SHP77 treated with DMSO at 0.1 percent for 48 hours (cell line): ENCODE measurements at regions not wholly inside any gene's neighbourhood (a gene's known extent, or its start where the extent isn't known, plus 50 kb on each side); places are given as distances from the start of the nearest gene placed in this dataset.
"Not testable (repeated sequence)": the region's sequence is repeated elsewhere in the genome, so short reads cannot be mapped to it uniquely, and the experiment has no call there.

Experiments used
- DNase-seq: peaks from one replicate; lab custom pipeline; 2025; lab: John Stamatoyannopoulos, UW

DNA sequence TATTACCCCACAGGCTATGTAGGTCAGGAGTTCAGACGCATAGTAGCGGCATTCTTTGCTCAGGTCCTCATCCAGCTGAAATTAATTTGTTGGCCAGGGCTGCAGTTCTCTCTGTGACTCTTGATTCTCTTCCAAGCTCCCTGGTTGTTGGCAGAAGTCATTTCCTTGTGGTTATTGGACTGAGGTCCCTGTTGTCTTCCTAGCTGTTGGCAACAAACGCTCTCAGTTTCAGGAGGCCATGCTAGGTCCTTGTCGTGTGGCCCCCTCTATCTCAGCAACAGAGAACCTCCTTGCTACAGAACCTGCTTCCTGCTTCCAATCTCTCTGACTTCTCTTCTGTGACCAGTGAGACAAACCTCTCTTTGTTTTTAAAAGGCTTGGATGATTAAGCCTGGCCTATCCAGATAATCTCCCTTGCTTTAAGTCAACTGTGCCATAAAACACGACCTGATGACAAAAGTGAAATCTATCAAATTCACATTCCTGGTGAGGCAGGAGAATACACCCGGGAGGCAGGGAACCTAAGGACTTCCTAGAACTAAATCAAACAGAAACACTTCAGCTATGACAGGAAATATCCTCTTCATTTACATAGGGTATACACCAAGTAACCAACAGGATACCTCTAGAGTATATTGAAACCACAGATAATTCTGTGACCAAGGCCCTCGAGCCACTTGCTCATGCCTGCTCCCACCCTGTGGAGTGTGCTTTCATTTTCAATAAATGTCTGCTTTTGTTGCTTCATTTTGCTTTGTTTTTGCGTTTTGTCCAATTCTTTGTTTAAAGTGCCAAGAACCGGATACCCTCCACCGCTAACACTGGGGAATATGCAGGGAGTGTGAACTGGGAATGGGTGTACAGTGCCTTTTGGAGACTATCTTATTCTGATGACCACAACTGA lies 196.0 kb downstream of the BTBD3 start:
- no peak for DNase-seq

DNA sequence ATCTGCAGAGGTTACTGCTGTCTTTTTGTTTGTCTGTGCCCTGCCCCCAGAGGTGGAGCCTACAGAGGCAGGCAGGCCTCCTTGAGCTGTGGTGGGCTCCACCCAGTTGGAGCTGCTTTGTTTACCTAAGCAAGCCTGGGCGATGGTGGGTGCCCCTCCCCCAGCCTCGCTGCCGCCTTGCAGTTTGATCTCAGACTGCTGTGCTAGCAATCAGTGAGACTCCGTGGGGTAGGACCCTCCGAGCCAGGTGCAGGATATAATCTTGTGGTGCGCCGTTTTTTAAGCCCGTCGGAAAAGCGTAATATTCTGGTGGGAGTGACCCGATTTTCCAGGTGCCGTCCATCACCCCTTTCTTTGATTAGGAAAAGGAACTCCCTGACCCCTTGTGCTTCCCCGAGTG lies 211.4 kb downstream of the BTBD3 start:
- DNase-seq: not testable (repeated sequence)

DNA sequence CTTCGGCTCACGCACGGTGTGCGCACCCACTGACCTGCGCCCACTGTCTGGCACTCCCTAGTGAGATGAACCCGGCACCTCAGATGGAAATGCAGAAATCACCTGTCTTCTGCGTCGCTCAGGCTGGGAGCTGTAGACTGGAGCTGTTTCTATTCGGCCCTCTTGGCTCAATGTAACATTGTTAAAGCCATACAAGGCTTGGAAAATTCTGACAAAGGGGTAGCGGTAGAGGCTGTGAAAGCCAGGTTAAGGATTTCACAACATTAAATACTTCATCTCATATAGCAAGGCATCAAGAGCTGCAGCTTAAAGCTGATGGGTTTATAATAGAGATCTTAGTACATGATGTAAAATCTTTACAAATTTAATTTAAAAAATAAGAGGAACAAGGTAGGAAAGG lies 211.8 kb downstream of the BTBD3 start:
- not testable (repeated sequence) for DNase-seq

- no peak for DNase-seq
These were observed 213.1 kb downstream of the BTBD3 start for GRCh38 chr20:12130781-12131180.

DNA sequence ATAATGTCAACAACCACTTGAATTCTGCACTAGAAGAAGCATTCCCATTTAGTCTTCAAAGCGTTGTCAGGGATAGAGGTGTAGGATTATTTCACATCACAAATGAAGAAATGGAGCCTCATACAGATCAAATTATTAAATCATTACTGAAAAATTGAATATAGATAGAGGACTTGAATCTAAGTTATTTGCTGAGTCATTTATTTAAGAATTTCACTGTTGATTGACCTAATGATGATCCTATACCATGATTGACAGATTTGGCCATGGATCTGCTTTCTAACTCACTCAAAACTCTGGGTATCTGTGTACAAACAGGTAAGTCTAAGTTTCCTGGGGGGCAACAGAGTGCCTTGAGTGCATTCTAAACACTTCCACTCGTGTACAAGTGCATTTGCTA lies 215.9 kb downstream of the BTBD3 start:
- DNase-seq: no peak

- DNase-seq: not testable (repeated sequence)
These were observed 228.3 kb downstream of the BTBD3 start for GRCh38 chr20:12145951-12146350.

GRCh38 chr20:12152996-12153395 lies 235.3 kb downstream of the BTBD3 start:
- DNase-seq: no peak

GRCh38 chr20:12153628-12154027 lies 235.9 kb downstream of the BTBD3 start:
- peak; percentile 92 for DNase-seq

GRCh38 chr20:12156252-12156651 lies 238.6 kb downstream of the BTBD3 start:
- DNase-seq: no peak

- DNase-seq: no peak
These were observed 241.6 kb downstream of the BTBD3 start for GRCh38 chr20:12159261-12159660.

DNA sequence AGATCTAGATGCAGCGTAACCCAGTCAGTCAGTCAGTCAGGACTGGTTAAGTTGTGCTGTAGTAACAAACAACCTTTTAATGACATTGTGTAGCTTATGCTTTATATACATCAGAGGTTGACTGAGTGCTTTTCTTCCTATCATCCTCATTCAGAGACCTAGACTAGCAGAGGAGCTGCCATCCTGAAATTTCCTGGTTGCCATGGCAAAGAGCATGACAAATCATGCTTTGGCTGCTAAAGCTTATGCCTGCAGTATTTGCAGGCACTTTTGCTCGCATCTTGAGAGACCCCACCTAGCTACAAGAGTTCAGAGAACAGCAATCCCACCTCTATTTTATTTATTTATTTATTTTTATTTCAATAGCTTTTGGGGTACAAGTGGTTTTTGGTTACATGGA lies 244.0 kb downstream of the BTBD3 start:
- DNase-seq: no peak

DNA sequence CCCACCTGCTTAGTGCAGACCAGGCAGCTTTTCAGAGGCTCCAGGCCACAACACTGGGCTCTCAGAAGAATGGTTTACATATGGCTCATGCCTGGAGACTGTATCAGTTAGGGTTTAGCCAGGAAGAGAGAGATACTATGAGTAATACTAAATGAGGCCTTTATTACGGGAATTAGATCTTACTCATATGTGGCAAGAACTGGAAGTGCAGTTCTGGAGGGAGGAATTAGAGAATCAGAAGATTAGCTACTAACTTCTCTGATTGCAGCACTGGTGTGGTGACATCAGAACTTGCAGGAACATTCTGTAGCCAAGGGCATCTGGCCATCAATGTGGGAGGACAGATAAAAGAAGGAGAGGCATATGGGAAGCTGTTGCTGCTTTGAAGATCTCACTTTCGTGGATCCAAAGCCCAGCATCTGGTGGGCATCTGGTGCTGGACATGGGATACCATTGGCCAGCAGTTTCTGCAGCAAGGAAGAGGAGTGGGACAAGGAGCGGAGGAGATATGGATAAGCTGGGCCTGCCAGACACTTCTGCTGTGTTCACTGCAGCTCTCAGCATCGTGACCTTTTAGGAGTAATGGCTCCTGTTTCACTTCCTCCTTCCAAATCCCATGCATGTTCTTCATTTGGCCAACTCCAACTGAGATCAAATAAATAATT lies 248.5 kb downstream of the BTBD3 start:
- no peak for DNase-seq

DNA sequence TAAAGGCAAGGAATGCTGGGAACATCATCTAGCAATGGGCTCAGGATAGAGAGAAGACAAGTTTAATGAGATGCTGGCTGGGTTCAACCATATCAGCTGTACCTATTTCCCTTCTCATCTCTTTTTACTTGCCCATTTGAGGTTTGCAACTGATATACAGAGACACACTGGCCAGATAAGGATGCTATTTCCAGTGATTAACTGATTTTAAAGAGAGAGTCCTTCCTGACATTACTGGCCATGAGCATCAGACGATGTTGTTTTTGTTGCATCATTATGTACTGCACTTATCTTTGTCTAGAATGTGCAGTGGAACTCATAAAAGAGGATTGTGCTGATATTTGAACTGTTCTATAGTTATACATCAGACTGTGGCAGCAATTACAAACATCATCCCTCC lies 252.7 kb downstream of the BTBD3 start:
- DNase-seq: no peak

- DNase-seq: peak; percentile 79
These were observed 254.3 kb downstream of the BTBD3 start for GRCh38 chr20:12171923-12172524.

DNA sequence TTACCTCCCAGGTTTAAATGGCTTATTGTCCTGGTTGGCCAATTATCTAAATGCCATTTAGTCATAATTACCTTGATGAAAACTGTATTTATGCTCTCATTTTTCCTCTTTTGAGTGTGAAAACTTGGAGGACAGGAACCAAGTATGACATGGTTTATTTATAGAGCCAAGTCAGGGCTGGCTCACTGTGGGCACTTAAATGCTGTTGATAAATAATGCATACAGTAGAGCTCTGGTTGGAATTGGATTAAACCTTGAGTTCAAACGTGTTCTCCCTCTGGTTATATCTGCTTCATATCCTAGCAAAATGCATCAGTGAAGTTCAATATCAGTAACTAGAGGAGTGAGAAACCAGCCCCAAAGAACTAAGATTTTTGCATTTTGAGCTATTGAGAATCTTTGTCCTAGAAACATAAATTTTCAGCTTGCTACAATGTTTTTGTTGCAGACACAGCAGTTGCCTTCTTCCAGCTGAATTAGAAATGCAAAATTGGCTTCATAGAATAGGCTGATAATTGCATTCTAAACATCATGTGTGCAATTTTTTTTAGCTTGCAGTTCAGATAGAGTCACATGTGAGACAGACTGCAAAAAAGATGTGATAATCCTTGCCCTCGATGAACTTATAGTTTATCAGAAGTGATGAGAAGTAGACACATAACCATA lies 255.8 kb downstream of the BTBD3 start:
- no peak for DNase-seq

DNA sequence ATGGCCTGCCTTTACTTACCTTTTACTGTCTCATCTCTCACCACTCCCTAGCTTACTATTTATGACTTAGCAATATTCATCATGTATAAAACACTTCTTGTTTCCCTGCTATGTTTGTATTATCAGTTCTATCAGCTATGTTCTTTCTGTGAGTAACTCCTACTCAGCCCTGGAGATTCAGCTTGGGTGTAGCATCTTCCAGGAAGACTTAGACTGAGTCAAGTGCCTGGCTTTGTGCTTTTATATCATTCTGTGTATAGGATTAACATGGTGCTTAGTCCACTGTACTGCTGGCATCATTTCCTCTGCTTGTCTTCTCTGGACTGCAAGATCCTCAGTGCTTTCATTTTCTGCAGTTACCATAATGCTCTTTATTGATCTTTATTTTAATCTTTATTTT lies 257.8 kb downstream of the BTBD3 start:
- DNase-seq: no peak

DNA sequence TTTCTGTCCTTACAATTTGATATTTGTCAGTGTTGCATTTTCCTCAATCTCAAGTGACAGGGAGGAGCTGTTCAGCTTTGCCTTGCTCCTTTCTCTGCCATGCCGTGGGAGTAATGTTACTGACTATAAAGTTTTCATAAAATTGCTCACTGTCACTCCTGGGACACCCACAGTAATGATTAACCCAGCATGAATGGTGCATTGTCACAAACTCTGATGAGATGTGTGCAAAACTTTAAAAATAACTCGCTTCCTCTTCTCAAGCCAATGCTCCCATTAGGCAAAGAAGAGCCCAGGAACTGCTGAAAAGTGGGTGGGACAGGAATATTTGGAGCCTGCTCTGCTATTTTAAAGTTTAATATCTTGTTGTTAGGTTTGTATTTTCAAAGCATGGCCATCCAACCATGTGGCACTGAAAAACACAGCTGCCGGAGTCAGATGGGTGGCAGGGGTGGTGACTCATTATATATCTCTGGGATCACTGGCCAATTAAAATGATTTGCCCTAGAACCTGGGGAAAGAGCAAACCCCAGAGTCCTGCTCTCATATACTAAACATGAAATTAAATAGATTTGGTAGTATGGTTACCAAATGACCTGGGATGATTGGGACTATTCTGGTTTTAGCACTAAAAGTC lies 260.1 kb downstream of the BTBD3 start:
- DNase-seq: no peak

- DNase-seq: no peak
These were observed 262.0 kb downstream of the BTBD3 start for GRCh38 chr20:12179692-12180091.

GRCh38 chr20:12180107-12180661 lies 262.5 kb downstream of the BTBD3 start:
- peak; percentile 78 for DNase-seq

- no peak for DNase-seq
These were observed 280.6 kb downstream of the BTBD3 start for GRCh38 chr20:12198281-12198680.

- DNase-seq: no peak
These were observed 282.0 kb downstream of the BTBD3 start for GRCh38 chr20:12199703-12200102.
